Hematopoietic multipotent progenitor cell treated with erythropoietin and hydrocortisone succinate and interleukin-3 and kit ligand, for 8 days (in vitro differentiated cells): ENCODE measurements at regions not wholly inside any gene's neighbourhood (a gene's known extent, or its start where the extent isn't known, plus 50 kb on each side); places are given as distances from the start of the nearest gene placed in this dataset.
"Not testable (repeated sequence)": the region's sequence is repeated elsewhere in the genome, so short reads cannot be mapped to it uniquely, and the experiment has no call there.

ENCODE experiments used
- DNase-seq: peaks from one replicate; pipeline ENCODE4 v3.0.0-alpha.2; 2015

DNA sequence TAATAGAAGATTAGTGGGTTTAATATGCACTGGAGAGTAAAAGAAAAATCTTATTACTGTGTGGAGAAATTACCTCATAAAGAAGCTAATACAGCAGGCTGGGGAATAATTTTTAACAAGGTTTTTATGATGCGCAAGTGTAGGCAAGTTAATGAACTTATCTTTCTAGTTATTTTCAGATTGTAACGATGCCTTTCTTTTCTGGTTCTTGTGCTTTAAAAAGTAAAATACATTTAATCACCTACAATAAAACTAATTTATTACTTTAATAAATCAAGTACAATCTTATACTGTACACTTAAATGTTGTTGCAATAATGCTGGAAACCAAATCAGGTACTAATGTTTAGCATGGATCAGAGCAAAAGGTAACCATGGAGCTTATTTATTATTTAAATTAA is 266.6 kb downstream of the ZIC1 start:
- no peak for DNase-seq

GRCh38 chr3:147680837-147681483 is 271.8 kb downstream of the ZIC1 start:
- no peak for DNase-seq

DNA sequence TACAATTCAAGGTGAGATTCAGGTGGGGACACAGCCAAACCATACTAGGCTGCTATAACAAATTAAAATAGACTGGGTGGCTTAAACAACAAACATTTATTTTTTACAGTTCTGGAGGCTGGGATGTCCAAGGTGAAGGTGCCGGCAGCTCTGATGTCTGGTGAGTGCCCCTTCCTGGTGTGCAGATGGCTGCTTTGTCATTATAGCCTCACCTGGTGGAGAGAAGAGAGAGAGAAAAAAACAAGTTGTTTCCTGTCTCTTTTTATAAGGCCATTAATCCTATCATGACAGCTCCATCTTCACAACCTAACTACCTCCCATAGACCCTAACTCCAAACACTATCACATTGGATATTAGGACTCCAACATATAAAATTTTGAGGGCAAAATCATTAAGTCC is 279.7 kb downstream of the ZIC1 start:
- no peak for DNase-seq

DNA sequence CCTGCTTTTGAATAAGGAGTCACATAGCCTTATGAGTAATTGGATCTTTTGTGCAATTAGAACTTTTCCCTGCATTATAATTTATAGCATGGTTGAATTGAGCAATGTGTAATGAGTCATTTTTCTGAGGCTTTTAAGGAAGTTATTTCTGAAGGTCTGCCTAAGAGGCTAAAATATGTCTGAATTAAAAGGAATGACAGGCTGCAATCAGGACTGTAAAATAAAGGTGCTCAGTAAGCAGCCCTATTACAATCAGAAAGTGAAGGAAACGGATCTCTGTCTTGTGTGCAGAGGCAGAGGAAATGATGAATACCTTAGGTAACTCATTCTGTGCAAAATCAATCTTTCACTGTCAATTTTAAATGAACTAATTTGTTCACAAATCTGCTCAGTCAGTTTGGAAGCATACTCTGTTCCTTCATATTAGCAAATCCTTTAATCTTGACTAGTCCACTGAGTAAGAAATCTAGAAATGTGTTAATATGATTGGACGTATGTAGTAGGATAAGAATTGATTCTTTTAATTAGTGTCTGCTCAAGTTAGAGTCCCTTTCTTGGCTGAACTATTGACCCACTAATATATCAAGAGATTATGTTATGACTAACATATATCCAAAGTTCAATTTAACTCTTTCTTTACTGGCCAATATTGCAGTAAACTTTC is 290.1 kb downstream of the ZIC1 start:
- no peak for DNase-seq

GRCh38 chr3:147701195-147701594 is 292.0 kb downstream of the ZIC1 start:
- DNase-seq, result no peak

DNA sequence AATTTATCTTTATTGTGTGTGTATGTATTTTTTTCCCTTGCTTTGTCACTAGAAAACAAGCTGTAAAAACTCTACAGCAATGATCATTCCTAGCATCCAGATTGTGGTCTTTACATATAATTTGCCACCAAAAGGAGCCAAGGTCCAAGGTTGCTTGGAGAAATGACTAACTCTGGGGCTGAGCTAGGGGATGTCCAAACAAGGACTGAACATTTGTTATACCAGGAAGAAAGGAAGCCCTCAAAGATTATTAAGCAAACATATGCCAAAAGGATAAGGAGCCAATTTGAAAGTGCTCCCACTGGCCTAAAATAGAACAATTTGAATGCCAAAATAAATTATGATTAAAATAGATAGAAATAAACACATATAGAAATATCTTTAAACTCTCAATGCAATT is 293.3 kb downstream of the ZIC1 start:
- no peak for DNase-seq

- no peak for DNase-seq
Measured at GRCh38 chr3:147705651-147706051, 296.5 kb downstream of the ZIC1 start.

GRCh38 chr3:147710753-147711152 is 301.6 kb downstream of the ZIC1 start:
- not testable (repeated sequence) for DNase-seq

- DNase-seq, result no peak
Measured at GRCh38 chr3:147712357-147712756, 303.2 kb downstream of the ZIC1 start.

- not testable (repeated sequence) for DNase-seq
Measured at GRCh38 chr3:147712758-147713157, 303.6 kb downstream of the ZIC1 start.

- DNase-seq, result peak; percentile 2
Measured at GRCh38 chr3:147713234-147714133, 304.3 kb downstream of the ZIC1 start.

- DNase-seq, result no peak
Measured at GRCh38 chr3:147729641-147730040, 320.5 kb downstream of the ZIC1 start.

GRCh38 chr3:147730284-147730683 is 321.1 kb downstream of the ZIC1 start:
- no peak for DNase-seq

- peak; percentile 3 for DNase-seq
Measured at GRCh38 chr3:147733217-147733616, 324.1 kb downstream of the ZIC1 start.

DNA sequence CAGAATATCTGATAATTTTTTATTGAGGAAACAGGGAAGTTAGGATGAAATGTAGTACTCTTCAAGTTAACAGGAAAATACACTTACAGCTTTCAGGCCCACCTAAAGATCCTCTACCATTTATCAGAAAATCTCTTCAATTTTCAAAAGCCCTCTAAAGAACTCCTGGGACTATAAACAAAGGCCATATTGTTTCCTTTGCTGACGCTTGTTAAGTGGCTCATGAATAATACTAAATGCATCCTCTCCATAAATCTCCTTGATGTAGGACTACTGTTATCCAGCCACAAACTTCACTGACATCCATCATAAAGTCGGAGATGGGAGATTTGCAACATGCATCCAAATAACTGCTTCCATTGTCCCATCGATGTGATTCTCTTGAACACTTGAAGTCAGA is 326.5 kb downstream of the ZIC1 start:
- DNase-seq, result no peak

- DNase-seq, result no peak
Measured at GRCh38 chr3:147736226-147736625, 327.1 kb downstream of the ZIC1 start.

- no peak for DNase-seq
Measured at GRCh38 chr3:147737376-147737775, 328.2 kb downstream of the ZIC1 start.

- no peak for DNase-seq
Measured at GRCh38 chr3:147740928-147741327, 331.8 kb downstream of the ZIC1 start.

DNA sequence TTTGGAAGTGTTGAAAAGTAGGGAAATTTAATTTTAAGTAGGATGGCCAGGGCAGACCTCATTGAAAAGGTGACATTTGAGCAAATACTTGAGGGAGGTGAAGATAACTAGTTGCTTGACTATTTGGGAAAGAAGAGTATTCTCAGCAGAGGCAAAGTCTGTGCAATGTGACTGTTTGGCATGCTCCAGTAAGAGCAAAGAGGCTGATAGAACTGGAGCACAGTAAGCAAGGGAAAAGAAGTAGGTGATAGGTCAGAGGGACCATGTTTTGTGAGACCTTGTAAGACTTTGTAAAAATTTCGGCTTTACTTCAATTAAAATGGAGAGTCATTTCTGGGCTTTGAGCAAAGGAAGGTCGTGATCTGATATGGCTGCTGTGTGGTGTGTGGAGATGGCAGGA is 335.8 kb downstream of the ZIC1 start:
- no peak for DNase-seq

DNA sequence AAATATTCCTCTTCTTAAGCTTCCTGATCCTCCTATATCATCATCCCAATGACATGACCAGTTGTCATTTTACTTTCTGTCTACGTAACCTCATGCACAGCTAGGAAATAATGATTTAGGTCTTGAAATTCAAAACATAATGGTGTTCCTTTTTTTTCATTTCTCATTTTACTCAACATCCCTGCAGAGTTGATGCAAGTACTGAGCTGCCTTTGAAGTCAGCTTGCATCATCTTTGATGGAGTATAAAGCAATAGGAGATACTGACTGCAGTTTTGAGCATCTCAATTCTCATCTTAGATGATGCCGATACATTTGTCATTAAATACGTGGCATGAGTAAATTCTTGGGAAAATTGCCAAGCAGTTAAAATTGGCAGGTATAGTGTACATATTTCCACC is 346.1 kb downstream of the ZIC1 start:
- no peak for DNase-seq

DNA sequence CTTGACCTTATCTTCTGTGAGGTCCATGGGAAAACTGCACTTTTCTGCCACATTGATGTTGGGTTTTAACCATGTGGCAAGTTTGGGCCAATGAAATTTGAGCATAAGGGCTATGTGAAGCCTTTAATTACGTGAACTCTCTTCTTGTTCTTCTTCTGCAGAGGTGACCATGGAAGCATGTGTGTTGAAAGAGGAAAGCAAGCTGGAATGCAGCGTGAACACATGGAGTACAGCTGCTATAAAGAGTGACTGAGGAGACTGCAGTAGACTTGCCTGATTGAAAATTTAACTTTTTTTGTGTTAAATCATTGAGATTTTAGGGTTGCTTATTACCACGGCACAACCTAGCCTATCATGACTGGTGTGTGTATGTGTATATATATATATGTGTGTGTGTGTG is 347.3 kb downstream of the ZIC1 start:
- DNase-seq, result no peak

DNA sequence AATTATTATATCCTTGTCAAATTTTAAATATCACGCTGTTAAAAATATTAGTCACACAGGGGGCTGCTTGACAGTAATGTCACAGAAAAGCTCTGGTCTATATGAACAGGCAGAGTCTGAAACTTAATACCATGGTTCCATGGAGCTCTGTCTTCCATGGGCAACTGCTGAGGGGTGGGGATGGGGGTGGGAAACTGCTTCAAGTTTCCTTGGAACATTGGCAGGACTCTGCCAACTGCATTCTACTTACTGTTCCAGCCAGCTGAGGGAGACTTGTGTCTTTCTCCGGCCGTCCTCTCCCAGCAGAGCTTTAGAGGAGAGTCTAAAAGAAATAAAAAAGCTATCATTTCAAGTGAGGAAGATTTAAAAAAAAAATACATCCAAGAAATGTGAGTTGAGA is 348.7 kb downstream of the ZIC1 start:
- DNase-seq, result no peak

DNA sequence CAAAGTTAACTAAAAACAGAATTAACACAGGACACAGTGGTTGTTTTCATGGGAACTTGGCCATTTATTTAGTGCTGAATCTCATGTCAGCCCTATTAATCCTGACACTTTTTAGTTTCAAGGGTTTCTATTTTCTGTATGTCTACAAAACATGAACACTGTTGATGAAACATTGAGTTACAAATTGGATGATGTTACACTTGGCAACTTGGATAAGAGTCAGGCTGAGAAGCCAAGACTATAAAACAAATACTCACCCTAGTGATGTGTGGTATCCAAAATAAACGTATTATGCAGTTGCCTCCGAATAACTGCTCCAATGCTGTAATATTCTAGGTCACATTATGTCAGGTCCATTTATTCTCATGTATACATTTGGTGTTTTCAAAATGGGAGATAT is 349.6 kb downstream of the ZIC1 start:
- DNase-seq, result no peak

- DNase-seq, result no peak
Measured at GRCh38 chr3:147760085-147760484, 350.9 kb downstream of the ZIC1 start.
